Neural cell (in vitro differentiated cells): ENCODE measurements at regions not wholly inside any gene's neighbourhood (a gene's known extent, or its start where the extent isn't known, plus 50 kb on each side); places are given as distances from the start of the nearest gene placed in this dataset.

Experiments
- H2AFZ ChIP-seq: fragments of 200-600, 300-800 bp; sonication (generic), shearing (Covaris generic); 2 replicates; pipeline ENCODE4 v1.6.0; 2014; ENCODE audit warnings: low read depth, mild to moderate bottlenecking, antibody characterized with exemption, low read length, moderate library complexity
- H3F3A ChIP-seq: fragments of 200-600 bp; shearing (Covaris generic); 2 replicates; pipeline ENCODE4 v1.6.1; 2016; ENCODE audit warnings: mild to moderate bottlenecking, moderate library complexity, mixed read lengths, antibody characterized with exemption, low read length; ENCODE audit not compliant: insufficient read depth, poor library complexity, severe bottlenecking
- H3K27ac ChIP-seq: fragments of 200-600, 300-800 bp; sonication (generic), shearing (Covaris generic); 2 replicates; pipeline ENCODE4 v1.5.1; 2014; ENCODE audit warnings: mild to moderate bottlenecking, low read length, moderate library complexity
- H3K27me3 ChIP-seq: fragments of 300-800, 200-600 bp; sonication (generic), shearing (Covaris generic); 2 replicates; pipeline ENCODE4 v1.6.0; 2014; ENCODE audit warnings: mild to moderate bottlenecking, low read depth, low read length, moderate library complexity; ENCODE audit not compliant: insufficient read depth
- H3K36me3 ChIP-seq: fragments of 300-800, 200-600 bp; sonication (generic), shearing (Covaris generic); 2 replicates; pipeline ENCODE4 v1.5.1; 2014; ENCODE audit warnings: mild to moderate bottlenecking, antibody characterized with exemption, low read length, moderate library complexity; ENCODE audit not compliant: insufficient read depth
- H3K4me2 ChIP-seq: fragments of 300-800, 200-600 bp; sonication (generic), shearing (Covaris generic); 2 replicates; pipeline ENCODE4 v1.6.0; 2014; ENCODE audit warnings: mild to moderate bottlenecking, low read length
- H3K4me3 ChIP-seq: fragments of 300-800, 200-600 bp; sonication (generic), shearing (Covaris generic); 2 replicates; pipeline ENCODE4 v1.5.1; 2014; ENCODE audit warnings: mild to moderate bottlenecking, low read length, moderate library complexity
- H3K79me2 ChIP-seq: fragments of 200-600 bp; shearing (Covaris generic); replicated peaks from 2 replicates; pipeline ENCODE4 v1.6.0; 2014; ENCODE audit warnings: mild to moderate bottlenecking, low read length, moderate library complexity; ENCODE audit not compliant: insufficient read depth
- H3K9ac ChIP-seq: fragments of 300-800, 200-600 bp; sonication (generic), shearing (Covaris generic); 2 replicates; pipeline ENCODE4 v1.6.1; 2016; ENCODE audit warnings: mild to moderate bottlenecking, low read length, mixed read lengths
- H3K9me2 ChIP-seq: fragments of 200-600 bp; shearing (Covaris generic); 2 replicates; pipeline ENCODE4 v1.6.1; 2016; ENCODE audit warnings: mild to moderate bottlenecking, low read length, mixed read lengths; ENCODE audit not compliant: insufficient read depth
- H3K9me3 ChIP-seq: fragments of 200-600, 300-800 bp; sonication (generic), shearing (Covaris generic); 2 replicates; pipeline ENCODE4 v1.6.1; 2016; ENCODE audit warnings: mild to moderate bottlenecking, mixed run types, low read length, moderate library complexity, mixed read lengths
- H4K20me1 ChIP-seq: fragments of 200-600 bp; shearing (Covaris generic); 2 replicates; pipeline ENCODE4 v1.6.1; 2016; ENCODE audit warnings: mild to moderate bottlenecking, mixed run types; ENCODE audit not compliant: insufficient read depth
- CTCF ChIP-seq: fragments of 450-650 bp; IDR thresholded peaks from 2 replicates; pipeline ENCODE4 v1.5.1; 2014; ENCODE audit warnings: antibody characterized with exemption, mild to moderate bottlenecking, moderate library complexity; ENCODE audit not compliant: poor library complexity, severe bottlenecking
- EP300 ChIP-seq: fragments of 450-650 bp; conservative IDR thresholded peaks from 2 replicates; pipeline ENCODE4 v1.6.1; 2014; ENCODE audit warnings: antibody characterized with exemption, mild to moderate bottlenecking, moderate library complexity; ENCODE audit not compliant: poor library complexity, severe bottlenecking
- EZH2 ChIP-seq: fragments of 200-600, 300-800 bp; shearing (Covaris generic), sonication (generic); IDR thresholded peaks from 2 replicates; pipeline ENCODE4 v1.6.1; 2014; ENCODE audit warnings: antibody characterized with exemption, low read length, borderline replicate concordance, mild to moderate bottlenecking; ENCODE audit not compliant: insufficient read depth, poor library complexity, severe bottlenecking
- MXI1 ChIP-seq: fragments of 450-650 bp; conservative IDR thresholded peaks from 2 replicates; pipeline ENCODE4 v1.6.1; 2014; ENCODE audit warnings: antibody characterized with exemption, mild to moderate bottlenecking; ENCODE audit not compliant: poor library complexity, severe bottlenecking
- POLR2AphosphoS5 ChIP-seq: IDR thresholded peaks from 2 replicates; pipeline ENCODE4 v1.6.1; 2012
- RAD21 ChIP-seq: fragments of 450-650 bp; conservative IDR thresholded peaks from 2 replicates; pipeline ENCODE4 v1.6.1; 2014; ENCODE audit warnings: antibody characterized with exemption, mild to moderate bottlenecking, moderate library complexity
- REST ChIP-seq: IDR thresholded peaks from 2 replicates; pipeline ENCODE4 v1.6.1; 2012; ENCODE audit warnings: borderline replicate concordance
- SMC3 ChIP-seq: fragments of 450-650 bp; conservative IDR thresholded peaks from 2 replicates; pipeline ENCODE4 v1.6.1; 2014; ENCODE audit warnings: antibody characterized with exemption, mild to moderate bottlenecking, moderate library complexity; ENCODE audit not compliant: poor library complexity
- TAF1 ChIP-seq: IDR thresholded peaks from 2 replicates; pipeline ENCODE4 v1.6.1; 2012; ENCODE audit warnings: low read depth

- TF ChIP-seq EZH2 (no peak), EP300 (no peak)
Observed at GRCh38 chr19:33878030-33878544, 81.4 kb downstream of the KCTD15 start (continued).

GRCh38 chr19:33878910-33879810, 82.5 kb downstream of the KCTD15 start:
- no peaks in the 10 kb centered on the region for H3K36me3 ChIP-seq
- H3K9me3 ChIP-seq: no peaks in the 10 kb centered on the region
- no peak overlapping the region for H2AFZ ChIP-seq
- H3K79me2 ChIP-seq: no peaks in the 10 kb centered on the region
- H3K27ac ChIP-seq: no peak overlapping the region
- no peak overlapping the region for H3K4me3 ChIP-seq
- H4K20me1 ChIP-seq: no peaks in the 10 kb centered on the region
- no peak for TF ChIP-seq CTCF
- TF ChIP-seq MXI1: no peak
- TF ChIP-seq SMC3: no peak
- no peak for TF ChIP-seq TAF1
- no peak for TF ChIP-seq RAD21
- TF ChIP-seq REST: no peak
- TF ChIP-seq EP300: no peak
- TF ChIP-seq EZH2: no peak
- no peak for TF ChIP-seq POLR2AphosphoS5
- H3K9ac ChIP-seq: no peak overlapping the region
- no peaks in the 10 kb centered on the region for H3F3A ChIP-seq
- no peaks in the 10 kb centered on the region for H3K9me2 ChIP-seq
- H3K4me2 ChIP-seq: no peak overlapping the region
- H3K27me3 ChIP-seq: no peaks in the 10 kb centered on the region
